ENCODE measurements at regions not wholly inside any gene's neighbourhood (a gene's known extent, or its start where the extent isn't known, plus 50 kb on each side); places are given as distances from the start of the nearest gene placed in this dataset.

DNA sequence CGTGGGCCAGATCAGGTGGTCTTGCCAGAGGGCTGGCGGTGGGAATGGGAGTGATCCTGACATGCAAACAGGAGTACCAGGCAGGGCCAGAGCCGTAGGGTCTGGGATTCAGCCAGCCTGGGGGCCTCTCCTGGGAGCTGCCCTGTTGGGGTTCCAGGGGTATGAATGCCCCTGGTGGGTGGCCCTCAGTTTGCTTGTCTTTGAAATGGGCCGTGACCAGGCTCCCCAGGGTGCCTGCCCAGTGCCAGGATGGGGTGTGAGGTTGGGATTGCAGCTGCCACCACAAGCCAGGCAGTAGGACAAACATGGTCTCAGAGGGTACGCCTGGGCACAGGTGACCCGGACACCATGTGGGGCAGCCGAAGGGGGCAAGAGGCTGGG is 168.8 kb downstream of the KIF26A start:
- H3K4me1 ChIP-seq (ENCODE audit: control insufficient read depth in 4 of 4, insufficient read depth in 4 of 4, low read length in 3 of 4) = no peaks in the 10 kb centered on the region
- peaks cover 0 to 4% (median 2%) of the 10 kb centered on the region in 4 donors for H3K9me3 ChIP-seq (ENCODE audit: control insufficient read depth in 4 of 4, low read length in 3 of 4)
- no peaks in the 10 kb centered on the region for H3K36me3 ChIP-seq (ENCODE audit: control insufficient read depth in 4 of 4, insufficient read depth in 3 of 4, low read depth in 1 of 4, low read length in 3 of 4)
- H3K4me3 ChIP-seq (ENCODE audit: low read depth in 1 of 3, low read length in 3 of 3) = no peak overlapping the region
- WGBS = 69% methylated on average over 7 of the region's 7 CpGs
- TF ChIP-seq YY1 (IDR thresholded peaks at IDR 0.05) (no peak), JUND (IDR thresholded peaks at IDR 0.05) (no peak), HNF4G (IDR thresholded peaks at IDR 0.05) (no peak), FOXA2 (IDR thresholded peaks at IDR 0.05) (no peak), RXRA (IDR thresholded peaks at IDR 0.05) (no peak), TAF1 (conservative IDR thresholded peaks at IDR 0.05) (no peak), EGR1 (IDR thresholded peaks at IDR 0.05; ENCODE audit: low read depth in 2 of 2) (no peak), GABPA (IDR thresholded peaks at IDR 0.05 in 1 of 2, conservative IDR thresholded peaks at IDR 0.05 in 1 of 2) (no peak), HNF4A (conservative IDR thresholded peaks at IDR 0.05) (no peak), FOXA1 (IDR thresholded peaks at IDR 0.05) (no peak), RAD21 (IDR thresholded peaks at IDR 0.05) (no peak), SP1 (IDR thresholded peaks at IDR 0.05) (no peak), NR2F2 (IDR thresholded peaks at IDR 0.05) (no peak)
- TF ChIP-seq, protein P1, sequence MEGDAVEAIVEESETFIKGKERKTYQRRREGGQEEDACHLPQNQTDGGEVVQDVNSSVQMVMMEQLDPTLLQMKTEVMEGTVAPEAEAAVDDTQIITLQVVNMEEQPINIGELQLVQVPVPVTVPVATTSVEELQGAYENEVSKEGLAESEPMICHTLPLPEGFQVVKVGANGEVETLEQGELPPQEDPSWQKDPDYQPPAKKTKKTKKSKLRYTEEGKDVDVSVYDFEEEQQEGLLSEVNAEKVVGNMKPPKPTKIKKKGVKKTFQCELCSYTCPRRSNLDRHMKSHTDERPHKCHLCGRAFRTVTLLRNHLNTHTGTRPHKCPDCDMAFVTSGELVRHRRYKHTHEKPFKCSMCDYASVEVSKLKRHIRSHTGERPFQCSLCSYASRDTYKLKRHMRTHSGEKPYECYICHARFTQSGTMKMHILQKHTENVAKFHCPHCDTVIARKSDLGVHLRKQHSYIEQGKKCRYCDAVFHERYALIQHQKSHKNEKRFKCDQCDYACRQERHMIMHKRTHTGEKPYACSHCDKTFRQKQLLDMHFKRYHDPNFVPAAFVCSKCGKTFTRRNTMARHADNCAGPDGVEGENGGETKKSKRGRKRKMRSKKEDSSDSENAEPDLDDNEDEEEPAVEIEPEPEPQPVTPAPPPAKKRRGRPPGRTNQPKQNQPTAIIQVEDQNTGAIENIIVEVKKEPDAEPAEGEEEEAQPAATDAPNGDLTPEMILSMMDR (IDR thresholded peaks at IDR 0.05; ENCODE audit: low read depth, low read length, missing input control) = no peak
- TF ChIP-seq, protein P2, sequence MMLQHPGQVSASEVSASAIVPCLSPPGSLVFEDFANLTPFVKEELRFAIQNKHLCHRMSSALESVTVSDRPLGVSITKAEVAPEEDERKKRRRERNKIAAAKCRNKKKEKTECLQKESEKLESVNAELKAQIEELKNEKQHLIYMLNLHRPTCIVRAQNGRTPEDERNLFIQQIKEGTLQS (IDR thresholded peaks at IDR 0.05) = no peak
- TF ChIP-seq, protein P3, sequence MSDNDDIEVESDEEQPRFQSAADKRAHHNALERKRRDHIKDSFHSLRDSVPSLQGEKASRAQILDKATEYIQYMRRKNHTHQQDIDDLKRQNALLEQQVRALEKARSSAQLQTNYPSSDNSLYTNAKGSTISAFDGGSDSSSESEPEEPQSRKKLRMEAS (IDR thresholded peaks at IDR 0.05) = no peak
- TF ChIP-seq, protein P4, sequence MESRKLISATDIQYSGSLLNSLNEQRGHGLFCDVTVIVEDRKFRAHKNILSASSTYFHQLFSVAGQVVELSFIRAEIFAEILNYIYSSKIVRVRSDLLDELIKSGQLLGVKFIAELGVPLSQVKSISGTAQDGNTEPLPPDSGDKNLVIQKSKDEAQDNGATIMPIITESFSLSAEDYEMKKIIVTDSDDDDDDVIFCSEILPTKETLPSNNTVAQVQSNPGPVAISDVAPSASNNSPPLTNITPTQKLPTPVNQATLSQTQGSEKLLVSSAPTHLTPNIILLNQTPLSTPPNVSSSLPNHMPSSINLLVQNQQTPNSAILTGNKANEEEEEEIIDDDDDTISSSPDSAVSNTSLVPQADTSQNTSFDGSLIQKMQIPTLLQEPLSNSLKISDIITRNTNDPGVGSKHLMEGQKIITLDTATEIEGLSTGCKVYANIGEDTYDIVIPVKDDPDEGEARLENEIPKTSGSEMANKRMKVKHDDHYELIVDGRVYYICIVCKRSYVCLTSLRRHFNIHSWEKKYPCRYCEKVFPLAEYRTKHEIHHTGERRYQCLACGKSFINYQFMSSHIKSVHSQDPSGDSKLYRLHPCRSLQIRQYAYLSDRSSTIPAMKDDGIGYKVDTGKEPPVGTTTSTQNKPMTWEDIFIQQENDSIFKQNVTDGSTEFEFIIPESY (IDR thresholded peaks at IDR 0.05) = no peak
- TF ChIP-seq, protein P5, sequence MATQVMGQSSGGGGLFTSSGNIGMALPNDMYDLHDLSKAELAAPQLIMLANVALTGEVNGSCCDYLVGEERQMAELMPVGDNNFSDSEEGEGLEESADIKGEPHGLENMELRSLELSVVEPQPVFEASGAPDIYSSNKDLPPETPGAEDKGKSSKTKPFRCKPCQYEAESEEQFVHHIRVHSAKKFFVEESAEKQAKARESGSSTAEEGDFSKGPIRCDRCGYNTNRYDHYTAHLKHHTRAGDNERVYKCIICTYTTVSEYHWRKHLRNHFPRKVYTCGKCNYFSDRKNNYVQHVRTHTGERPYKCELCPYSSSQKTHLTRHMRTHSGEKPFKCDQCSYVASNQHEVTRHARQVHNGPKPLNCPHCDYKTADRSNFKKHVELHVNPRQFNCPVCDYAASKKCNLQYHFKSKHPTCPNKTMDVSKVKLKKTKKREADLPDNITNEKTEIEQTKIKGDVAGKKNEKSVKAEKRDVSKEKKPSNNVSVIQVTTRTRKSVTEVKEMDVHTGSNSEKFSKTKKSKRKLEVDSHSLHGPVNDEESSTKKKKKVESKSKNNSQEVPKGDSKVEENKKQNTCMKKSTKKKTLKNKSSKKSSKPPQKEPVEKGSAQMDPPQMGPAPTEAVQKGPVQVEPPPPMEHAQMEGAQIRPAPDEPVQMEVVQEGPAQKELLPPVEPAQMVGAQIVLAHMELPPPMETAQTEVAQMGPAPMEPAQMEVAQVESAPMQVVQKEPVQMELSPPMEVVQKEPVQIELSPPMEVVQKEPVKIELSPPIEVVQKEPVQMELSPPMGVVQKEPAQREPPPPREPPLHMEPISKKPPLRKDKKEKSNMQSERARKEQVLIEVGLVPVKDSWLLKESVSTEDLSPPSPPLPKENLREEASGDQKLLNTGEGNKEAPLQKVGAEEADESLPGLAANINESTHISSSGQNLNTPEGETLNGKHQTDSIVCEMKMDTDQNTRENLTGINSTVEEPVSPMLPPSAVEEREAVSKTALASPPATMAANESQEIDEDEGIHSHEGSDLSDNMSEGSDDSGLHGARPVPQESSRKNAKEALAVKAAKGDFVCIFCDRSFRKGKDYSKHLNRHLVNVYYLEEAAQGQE (IDR thresholded peaks at IDR 0.05) = no peak
- DNase-seq (ENCODE audit: low spot score) = no peak
- no peaks in the 10 kb centered on the region for H3K27me3 ChIP-seq (ENCODE audit: control insufficient read depth in 4 of 4, insufficient read depth in 4 of 4, low read length in 3 of 4)
- no peak overlapping the region for H3K9ac ChIP-seq (ENCODE audit: low read depth in 1 of 2, low read length in 2 of 2)
- H3K27ac ChIP-seq (ENCODE audit: low read depth in 1 of 2, low read length in 2 of 2) = no peak overlapping the region
